ENCODE measurements at regions not wholly inside any gene's neighbourhood (a gene's known extent, or its start where the extent isn't known, plus 50 kb on each side); places are given as distances from the start of the nearest gene placed in this dataset.

GRCh38 chr14:22265319-22266141, 323.5 kb downstream of the DAD1 start:
- Histone ChIP-seq H3K79me1 (ENCODE audit: low read depth, low read length) (no peaks in the 10 kb centered on the region), H3K18ac (ENCODE audit: extremely low read depth, low read length) (peak overlapping the region; percentile 73), H3K4ac (replicated peaks; ENCODE audit: insufficient read length, low read depth, low read length) (no peak overlapping the region), H3K4me1 (replicated peaks in 1 of 4; ENCODE audit: control insufficient read depth in 3 of 4, insufficient read depth in 4 of 4, low read length in 3 of 4) (peaks cover 0 to 4% (median under 1%) of the 10 kb centered on the region in 4 experiments; a peak in 2 of 7 replicates), H3K9me3 (ENCODE audit: insufficient read depth in 2 of 2, low read depth in 1 of 2, low read length in 1 of 2) (no peaks in the 10 kb centered on the region; a peak in 1 of 4 replicates), H3K4me3 (ENCODE audit: extremely low read depth in 1 of 4, insufficient read depth in 2 of 4, low read depth in 3 of 4, low read length in 4 of 4) (no peak overlapping the region), H2AFZ (ENCODE audit: low read length) (peak overlapping the region; percentile 94), H2BK5ac (ENCODE audit: low read depth, low read length) (0 out of 2 replicates have a peak overlapping the region, but pooled peaks have one; percentile 19), H2BK15ac (ENCODE audit: low read length) (no peak overlapping the region), H4K5ac (ENCODE audit: insufficient read length, low read depth, low read length) (no peak overlapping the region), H3K36me3 (ENCODE audit: control insufficient read depth in 2 of 4, insufficient read depth in 4 of 4, low read length in 3 of 4) (no peaks in the 10 kb centered on the region), H2AK5ac (ENCODE audit: low read depth, low read length) (no peak overlapping the region), H4K20me1 (replicated peaks in 1 of 2; ENCODE audit: control insufficient read depth in 1 of 2, insufficient read depth in 2 of 2, low read length in 2 of 2) (no peaks in the 10 kb centered on the region), H3K4me2 (ENCODE audit: insufficient read depth in 1 of 2, low read depth in 2 of 2, low read length in 2 of 2) (peak overlapping the region in 1 of 2 experiments; percentile 29; a peak in 1 of 4 replicates), H4K8ac (ENCODE audit: extremely low read depth, insufficient read depth, low read length) (no peak overlapping the region), H3K79me2 (ENCODE audit: control insufficient read depth in 1 of 2, insufficient read depth in 2 of 2, low read length in 2 of 2) (no peaks in the 10 kb centered on the region), H4K91ac (replicated peaks; ENCODE audit: insufficient read length, low read length) (peak overlapping the region; percentile 56), H3K23ac (ENCODE audit: insufficient read length) (no peak overlapping the region), H3K14ac (ENCODE audit: insufficient read length) (no peak overlapping the region), H3K9ac (replicated peaks in 1 of 4; ENCODE audit: extremely low read depth in 1 of 4, low read depth in 3 of 4, low read length in 3 of 4) (no peak overlapping the region), H3K27ac (ENCODE audit: low read depth, low read length) (no peak overlapping the region), H2BK120ac (replicated peaks; ENCODE audit: low read depth, low read length) (no peak overlapping the region), H3K27me3 (replicated peaks in 1 of 4; ENCODE audit: control insufficient read depth in 3 of 4, extremely low read depth in 1 of 4, insufficient read depth in 3 of 4, low read length in 3 of 4) (no peaks in the 10 kb centered on the region), H3K23me2 (ENCODE audit: low read depth, low read length) (no peaks in the 10 kb centered on the region), H2BK12ac (ENCODE audit: low read depth, low read length) (peak overlapping the region; percentile 51), H3K56ac (replicated peaks; ENCODE audit: insufficient read length, low read depth, low read length) (no peak overlapping the region), H2BK20ac (ENCODE audit: low read length) (no peak overlapping the region)
- DNase-seq (ENCODE audit: low read depth in 1 of 2, low spot score in 2 of 2), result no peak
- 70% methylated on average over 8 of the region's 8 CpGs; no CpG with 5 or more reads in 1 of the 2 experiments for WGBS, 2 experiments (ENCODE audit: extremely low coverage in 1 of 2, insufficient coverage in 1 of 2, insufficient read length in 1 of 2, insufficient replicate concordance in 2 of 2, low coverage in 1 of 2, low lambda C conversion rate in 2 of 2, missing lambda C conversion rate in 1 of 2)
- no peak for FAIRE-seq
- ChIA-PET POLR2A (ENCODE audit: partially characterized antibody) (no interaction called here), CTCF (ENCODE audit: partially characterized antibody) (interaction anchor here (0.7 to 2.6 kb wide), 5 partner anchors 12 to 54 kb away, joined by 3 to 10 read pairs (median 4); no protein-coding TSS in a partner anchor)
- TF ChIP-seq CTCF (IDR thresholded peaks at IDR 0.05; ENCODE audit: control extremely low read depth in 1 of 3, insufficient read depth in 1 of 3, low read depth in 1 of 3, low read length in 3 of 3) (peak in 1 of 3 experiments; percentile 31; a peak in 2 of 4 replicates), RAD21 (IDR thresholded peaks at IDR 0.05 in 1 of 2, conservative IDR thresholded peaks at IDR 0.05 in 1 of 2; ENCODE audit: low read depth in 2 of 2, low read length in 2 of 2) (peak; percentile 31 to 41), TAF7 (optimal IDR thresholded peaks at IDR 0.05; ENCODE audit: borderline replicate concordance, low read depth, low read length) (no peak), TCF12 (IDR thresholded peaks at IDR 0.05; ENCODE audit: low read depth, low read length) (no peak), KDM5A (IDR thresholded peaks at IDR 0.05; ENCODE audit: low read length) (no peak), BACH1 (IDR thresholded peaks at IDR 0.05; ENCODE audit: low read length) (no peak)
